ENCODE measurements at regions not wholly inside any gene's neighbourhood (a gene's known extent, or its start where the extent isn't known, plus 50 kb on each side); places are given as distances from the start of the nearest gene placed in this dataset.

GRCh38 chr13:87314822-87315221 lies 356.3 kb upstream of the SLITRK5 start:
- no peaks in the 10 kb centered on the region for H3K9me3 ChIP-seq (replicated peaks; ENCODE audit: control insufficient read depth, insufficient read depth, low read length)
- no peaks in the 10 kb centered on the region for H3K9me1 ChIP-seq (replicated peaks; ENCODE audit: control insufficient read depth, extremely low read depth, insufficient read depth, low read length)
- no peak overlapping the region for H3K27ac ChIP-seq (ENCODE audit: insufficient read depth, low read depth, low read length)
- FAIRE-seq (no peak), DNase-seq (ENCODE audit: low read depth, low spot score) (no peak)
- H3K27me3 ChIP-seq (ENCODE audit: control insufficient read depth in 2 of 2, insufficient read depth in 2 of 2, low read length in 2 of 2): no peaks in the 10 kb centered on the region
- H3K4me3 ChIP-seq (replicated peaks in 1 of 3; ENCODE audit: insufficient read depth in 1 of 3, low read depth in 1 of 3, low read length in 3 of 3): no peak overlapping the region
- H3K79me2 ChIP-seq (ENCODE audit: control insufficient read depth, insufficient read depth, low read length): no peaks in the 10 kb centered on the region
- ChIA-PET POLR2A (no interaction called here), CTCF (no interaction called here)
- H3K4me2 ChIP-seq (ENCODE audit: insufficient read depth, low read length): no peak overlapping the region
- dilution Hi-C loops (cut with MboI; ENCODE audit: extremely low pct_ligation_motif_present, low sequenced_read_pairs): no loop called here
- no peaks in the 10 kb centered on the region for H3K36me3 ChIP-seq (ENCODE audit: control insufficient read depth in 2 of 2, extremely low read depth in 1 of 2, insufficient read depth in 2 of 2, low read length in 2 of 2)
- no peak overlapping the region for H3K9ac ChIP-seq (replicated peaks; ENCODE audit: extremely low read depth, insufficient read depth, low read length)
- BruUV-seq (replicated peaks): no TSS peak
- intact Hi-C loops (cut with micrococcal nuclease): no loop called here
- H3K4me1 ChIP-seq (ENCODE audit: control insufficient read depth, extremely low read depth, insufficient read depth, low read length): no peaks in the 10 kb centered on the region
- no peak overlapping the region for H2AFZ ChIP-seq (ENCODE audit: low read depth, low read length)
- TF ChIP-seq, protein P1, sequence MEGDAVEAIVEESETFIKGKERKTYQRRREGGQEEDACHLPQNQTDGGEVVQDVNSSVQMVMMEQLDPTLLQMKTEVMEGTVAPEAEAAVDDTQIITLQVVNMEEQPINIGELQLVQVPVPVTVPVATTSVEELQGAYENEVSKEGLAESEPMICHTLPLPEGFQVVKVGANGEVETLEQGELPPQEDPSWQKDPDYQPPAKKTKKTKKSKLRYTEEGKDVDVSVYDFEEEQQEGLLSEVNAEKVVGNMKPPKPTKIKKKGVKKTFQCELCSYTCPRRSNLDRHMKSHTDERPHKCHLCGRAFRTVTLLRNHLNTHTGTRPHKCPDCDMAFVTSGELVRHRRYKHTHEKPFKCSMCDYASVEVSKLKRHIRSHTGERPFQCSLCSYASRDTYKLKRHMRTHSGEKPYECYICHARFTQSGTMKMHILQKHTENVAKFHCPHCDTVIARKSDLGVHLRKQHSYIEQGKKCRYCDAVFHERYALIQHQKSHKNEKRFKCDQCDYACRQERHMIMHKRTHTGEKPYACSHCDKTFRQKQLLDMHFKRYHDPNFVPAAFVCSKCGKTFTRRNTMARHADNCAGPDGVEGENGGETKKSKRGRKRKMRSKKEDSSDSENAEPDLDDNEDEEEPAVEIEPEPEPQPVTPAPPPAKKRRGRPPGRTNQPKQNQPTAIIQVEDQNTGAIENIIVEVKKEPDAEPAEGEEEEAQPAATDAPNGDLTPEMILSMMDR (IDR thresholded peaks at IDR 0.05; ENCODE audit: extremely low read depth in 1 of 2, insufficient read depth in 1 of 2, low read depth in 1 of 2, low read length in 2 of 2): no peak
- TF ChIP-seq POLR2AphosphoS5 (IDR thresholded peaks at IDR 0.05; ENCODE audit: insufficient read depth, low read depth, low read length) (no peak), POLR2A (IDR thresholded peaks at IDR 0.05; ENCODE audit: low read depth, low read length) (no peak), EZH2 (IDR thresholded peaks at IDR 0.05; ENCODE audit: borderline replicate concordance, low read depth, low read length, severe bottlenecking) (no peak), JUN (IDR thresholded peaks at IDR 0.05; ENCODE audit: borderline replicate concordance, insufficient read depth, insufficient read length, low read depth) (no peak), FOS (IDR thresholded peaks at IDR 0.05; ENCODE audit: borderline replicate concordance, insufficient read depth, low read length) (no peak), MYC (IDR thresholded peaks at IDR 0.05; ENCODE audit: low read depth, low read length) (no peak), GATA2 (IDR thresholded peaks at IDR 0.05; ENCODE audit: insufficient read depth, insufficient read length, low read depth, low read length) (no peak), MAX (IDR thresholded peaks at IDR 0.05; ENCODE audit: insufficient read depth, insufficient read length) (no peak)
- H4K20me1 ChIP-seq (replicated peaks; ENCODE audit: control insufficient read depth, extremely low read depth, insufficient read depth, low read length): no peaks in the 10 kb centered on the region
